ENCODE measurements at regions not wholly inside any gene's neighbourhood (a gene's known extent, or its start where the extent isn't known, plus 50 kb on each side); places are given as distances from the start of the nearest gene placed in this dataset.

GRCh38 chr3:22568285-22568684 is 634.8 kb upstream of the UBE2E2 start:
- no peaks in the 10 kb centered on the region for H3K36me3 ChIP-seq (ENCODE audit: control insufficient read depth in 2 of 4, insufficient read depth in 4 of 4, low read length in 3 of 4)
- H4K91ac ChIP-seq (replicated peaks; ENCODE audit: insufficient read length, low read length) = no peak overlapping the region
- H3K79me2 ChIP-seq (ENCODE audit: control insufficient read depth in 1 of 2, insufficient read depth in 2 of 2, low read length in 2 of 2) = no peaks in the 10 kb centered on the region
- no peak overlapping the region for H3K27ac ChIP-seq (ENCODE audit: low read depth, low read length)
- no peak overlapping the region for H2BK5ac ChIP-seq (ENCODE audit: low read depth, low read length)
- H2BK12ac ChIP-seq (ENCODE audit: low read depth, low read length) = no peak overlapping the region
- H2AK5ac ChIP-seq (ENCODE audit: low read depth, low read length) = no peak overlapping the region
- no peaks in the 10 kb centered on the region for H3K27me3 ChIP-seq (replicated peaks in 1 of 4; ENCODE audit: control insufficient read depth in 3 of 4, extremely low read depth in 1 of 4, insufficient read depth in 3 of 4, low read length in 3 of 4)
- H3K79me1 ChIP-seq (ENCODE audit: low read depth, low read length) = no peaks in the 10 kb centered on the region
- FAIRE-seq = no peak
- CTCF ChIA-PET (ENCODE audit: partially characterized antibody) = interaction anchor here (1.0 to 1.6 kb wide), 3 partner anchors 12 to 321 kb away, joined by 3 read pairs; no protein-coding TSS in a partner anchor
- no peak overlapping the region for H3K23ac ChIP-seq (ENCODE audit: insufficient read length)
- no peak overlapping the region for H4K8ac ChIP-seq (ENCODE audit: extremely low read depth, insufficient read depth, low read length)
- H3K14ac ChIP-seq (ENCODE audit: insufficient read length) = no peak overlapping the region
- no peak for DNase-seq (ENCODE audit: low read depth in 1 of 2, low spot score in 2 of 2)
- no peak overlapping the region for H3K4me3 ChIP-seq (ENCODE audit: extremely low read depth in 1 of 4, insufficient read depth in 2 of 4, low read depth in 3 of 4, low read length in 4 of 4)
- no peaks in the 10 kb centered on the region for H3K4me1 ChIP-seq (replicated peaks in 1 of 4; ENCODE audit: control insufficient read depth in 3 of 4, insufficient read depth in 4 of 4, low read length in 3 of 4)
- 97% methylated on average over 1 of the region's 1 CpG; no CpG with 5 or more reads in 1 of the 2 experiments for WGBS, 2 experiments (ENCODE audit: extremely low coverage in 1 of 2, insufficient coverage in 1 of 2, insufficient read length in 1 of 2, insufficient replicate concordance in 2 of 2, low coverage in 1 of 2, low lambda C conversion rate in 2 of 2, missing lambda C conversion rate in 1 of 2)
- no peak overlapping the region for H3K56ac ChIP-seq (replicated peaks; ENCODE audit: insufficient read length, low read depth, low read length)
- no peak overlapping the region for H2BK20ac ChIP-seq (ENCODE audit: low read length)
- no peaks in the 10 kb centered on the region for H4K20me1 ChIP-seq (replicated peaks in 1 of 2; ENCODE audit: control insufficient read depth in 1 of 2, insufficient read depth in 2 of 2, low read length in 2 of 2)
- no peak overlapping the region for H2AFZ ChIP-seq (ENCODE audit: low read length)
- H3K23me2 ChIP-seq (ENCODE audit: low read depth, low read length) = no peaks in the 10 kb centered on the region
- H3K4ac ChIP-seq (replicated peaks; ENCODE audit: insufficient read length, low read depth, low read length) = no peak overlapping the region
- no peak overlapping the region for H3K18ac ChIP-seq (ENCODE audit: extremely low read depth, low read length)
- no peaks in the 10 kb centered on the region; a peak in 1 of 4 replicates for H3K9me3 ChIP-seq (ENCODE audit: insufficient read depth in 2 of 2, low read depth in 1 of 2, low read length in 1 of 2)
- no peak overlapping the region for H2BK120ac ChIP-seq (replicated peaks; ENCODE audit: low read depth, low read length)
- no peak overlapping the region for H3K4me2 ChIP-seq (ENCODE audit: insufficient read depth in 1 of 2, low read depth in 2 of 2, low read length in 2 of 2)
- POLR2A ChIA-PET (ENCODE audit: partially characterized antibody) = no interaction called here
- H3K9ac ChIP-seq (replicated peaks in 1 of 4; ENCODE audit: extremely low read depth in 1 of 4, low read depth in 3 of 4, low read length in 3 of 4) = no peak overlapping the region
- H4K5ac ChIP-seq (ENCODE audit: insufficient read length, low read depth, low read length) = no peak overlapping the region
- H2BK15ac ChIP-seq (ENCODE audit: low read length) = no peak overlapping the region
- TF ChIP-seq TAF7 (optimal IDR thresholded peaks at IDR 0.05; ENCODE audit: borderline replicate concordance, low read depth, low read length) (no peak), BACH1 (IDR thresholded peaks at IDR 0.05; ENCODE audit: low read length) (no peak), EP300 (IDR thresholded peaks at IDR 0.05; ENCODE audit: borderline replicate concordance in 1 of 2, low read depth in 2 of 2, low read length in 2 of 2) (no peak), USF2 (IDR thresholded peaks at IDR 0.05; ENCODE audit: low read length) (no peak), MAFK (IDR thresholded peaks at IDR 0.05; ENCODE audit: low read depth, low read length) (no peak), BCL11A (IDR thresholded peaks at IDR 0.05; ENCODE audit: low read depth in 2 of 2, low read length in 2 of 2) (no peak), SP4 (IDR thresholded peaks at IDR 0.05; ENCODE audit: low read length) (no peak), TEAD4 (IDR thresholded peaks at IDR 0.05; ENCODE audit: low read depth, low read length) (no peak), TCF12 (IDR thresholded peaks at IDR 0.05; ENCODE audit: low read depth, low read length) (no peak), CTCF (IDR thresholded peaks at IDR 0.05; ENCODE audit: control extremely low read depth in 1 of 3, insufficient read depth in 1 of 3, low read depth in 1 of 3, low read length in 3 of 3) (no peak), GABPA (IDR thresholded peaks at IDR 0.05; ENCODE audit: borderline replicate concordance, insufficient read depth, low read length) (no peak)

Data from H1 (cell line).